Lower lobe of right lung (tissue), 2 donors: ENCODE measurements at regions not wholly inside any gene's neighbourhood (a gene's known extent, or its start where the extent isn't known, plus 50 kb on each side); places are given as distances from the start of the nearest gene placed in this dataset.

Experiments
- ATAC-seq, 2 donors: fragments of 200-7000 bp; cut with Tn5 transposase; one replicate each; pipeline ENCODE4 v1.9.1; 2020 to 2022; ENCODE audit warnings: mild to moderate bottlenecking in 2 of 2, moderate library complexity in 2 of 2
- DNase-seq: peaks from one replicate; pipeline ENCODE4 v3.0.0-alpha.2; 2020
- H3K27ac ChIP-seq: fragments of 200-600 bp; one replicate; pipeline ENCODE4 v1.8.0; 2022
- H3K27me3 ChIP-seq: fragments of 200-600 bp; one replicate; pipeline ENCODE4 v1.8.0; 2022; ENCODE audit warnings: low read depth
- H3K36me3 ChIP-seq: fragments of 200-600 bp; one replicate; pipeline ENCODE4 v1.8.0; 2022; ENCODE audit warnings: mild to moderate bottlenecking
- H3K4me1 ChIP-seq: fragments of 200-600 bp; one replicate; pipeline ENCODE4 v1.8.0; 2022
- H3K4me3 ChIP-seq: fragments of 200-600 bp; one replicate; pipeline ENCODE4 v1.8.0; 2022; ENCODE audit warnings: mild to moderate bottlenecking
- H3K9me3 ChIP-seq: fragments of 200-600 bp; one replicate; pipeline ENCODE4 v1.8.0; 2022
- intact Hi-C: fragments of 100-400 bp; cut with DNase I; formaldehyde crosslinking; loops from one replicate; pipeline ENCODE4 v1.11.0; 2022
- TF ChIP-seq, protein P1 (sequence below): fragments of 200-600 bp; IDR thresholded peaks from one replicate; pipeline ENCODE4 v1.8.0; 2022; ENCODE audit warnings: antibody characterized with exemption, mild to moderate bottlenecking
- donor health status: DM: no; HTN: yes; CAD: no; lungs with severe emphysema.

DNA sequence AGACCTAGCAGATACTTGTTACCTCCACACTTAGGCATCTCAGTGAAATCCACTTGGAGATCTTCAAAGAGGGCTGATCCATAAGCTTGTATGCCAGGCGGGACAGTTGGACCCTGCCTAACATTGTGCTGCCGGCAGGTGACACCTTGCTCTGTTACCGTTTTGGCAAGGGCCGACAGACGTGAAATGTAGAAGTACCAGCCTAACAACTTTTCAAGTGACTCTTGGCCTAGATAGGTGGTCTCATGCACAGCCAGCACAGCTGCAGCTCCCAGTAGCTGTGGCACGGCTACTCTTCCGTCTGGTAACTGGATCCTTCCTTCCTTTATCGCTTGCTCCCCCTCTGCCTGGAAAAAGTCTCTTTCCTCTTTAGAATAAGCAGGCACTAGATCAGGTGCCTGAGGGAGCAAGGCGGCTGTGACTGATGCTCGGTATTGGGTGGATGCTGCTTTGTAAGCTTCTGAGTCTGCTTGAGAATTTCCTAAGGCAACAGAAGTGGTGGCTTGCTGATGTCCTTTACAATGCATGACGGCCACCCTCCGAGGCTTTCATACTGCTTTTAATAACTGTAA lies 713.5 kb downstream of the AMY1C start:
- peaks cover 24% of the 10 kb centered on the region for H3K9me3 ChIP-seq
- H3K4me1 ChIP-seq = no peaks in the 10 kb centered on the region
- DNase-seq (no peak), ATAC-seq (no peak)
- no peak overlapping the region for H3K4me3 ChIP-seq
- intact Hi-C loops = no loop called here
- no peaks in the 10 kb centered on the region for H3K27me3 ChIP-seq
- H3K27ac ChIP-seq = no peak overlapping the region
- TF ChIP-seq, protein P1, sequence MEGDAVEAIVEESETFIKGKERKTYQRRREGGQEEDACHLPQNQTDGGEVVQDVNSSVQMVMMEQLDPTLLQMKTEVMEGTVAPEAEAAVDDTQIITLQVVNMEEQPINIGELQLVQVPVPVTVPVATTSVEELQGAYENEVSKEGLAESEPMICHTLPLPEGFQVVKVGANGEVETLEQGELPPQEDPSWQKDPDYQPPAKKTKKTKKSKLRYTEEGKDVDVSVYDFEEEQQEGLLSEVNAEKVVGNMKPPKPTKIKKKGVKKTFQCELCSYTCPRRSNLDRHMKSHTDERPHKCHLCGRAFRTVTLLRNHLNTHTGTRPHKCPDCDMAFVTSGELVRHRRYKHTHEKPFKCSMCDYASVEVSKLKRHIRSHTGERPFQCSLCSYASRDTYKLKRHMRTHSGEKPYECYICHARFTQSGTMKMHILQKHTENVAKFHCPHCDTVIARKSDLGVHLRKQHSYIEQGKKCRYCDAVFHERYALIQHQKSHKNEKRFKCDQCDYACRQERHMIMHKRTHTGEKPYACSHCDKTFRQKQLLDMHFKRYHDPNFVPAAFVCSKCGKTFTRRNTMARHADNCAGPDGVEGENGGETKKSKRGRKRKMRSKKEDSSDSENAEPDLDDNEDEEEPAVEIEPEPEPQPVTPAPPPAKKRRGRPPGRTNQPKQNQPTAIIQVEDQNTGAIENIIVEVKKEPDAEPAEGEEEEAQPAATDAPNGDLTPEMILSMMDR = no peak
- H3K36me3 ChIP-seq = no peaks in the 10 kb centered on the region

DNA sequence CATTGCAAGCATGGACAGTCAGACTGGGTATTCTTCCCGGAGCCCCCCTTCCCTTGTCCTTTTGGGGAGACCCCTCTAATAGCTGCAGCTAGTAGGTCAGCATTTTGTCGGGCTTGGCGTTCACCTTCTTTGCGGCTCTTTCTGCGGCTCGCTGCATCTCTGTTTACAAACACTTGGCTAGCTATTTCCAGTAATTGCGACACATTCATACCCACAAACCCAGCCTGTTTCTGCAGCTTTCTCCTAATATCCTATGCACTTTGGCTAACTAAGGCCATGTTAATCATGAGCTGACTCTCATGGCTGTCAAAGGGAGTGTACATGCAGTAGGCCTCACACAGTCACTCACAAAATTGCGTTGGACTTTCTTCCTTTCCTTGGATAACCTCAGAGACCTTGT lies 716.4 kb downstream of the AMY1C start:
- no peaks in the 10 kb centered on the region for H3K4me1 ChIP-seq
- intact Hi-C loops = no loop called here
- H3K9me3 ChIP-seq = peaks cover 7% of the 10 kb centered on the region
- H3K4me3 ChIP-seq = no peak overlapping the region
- no peaks in the 10 kb centered on the region for H3K27me3 ChIP-seq
- ATAC-seq = no peak
- no peak overlapping the region for H3K27ac ChIP-seq
- DNase-seq = no peak
- H3K36me3 ChIP-seq = no peaks in the 10 kb centered on the region
- TF ChIP-seq, protein P1 = no peak

DNA sequence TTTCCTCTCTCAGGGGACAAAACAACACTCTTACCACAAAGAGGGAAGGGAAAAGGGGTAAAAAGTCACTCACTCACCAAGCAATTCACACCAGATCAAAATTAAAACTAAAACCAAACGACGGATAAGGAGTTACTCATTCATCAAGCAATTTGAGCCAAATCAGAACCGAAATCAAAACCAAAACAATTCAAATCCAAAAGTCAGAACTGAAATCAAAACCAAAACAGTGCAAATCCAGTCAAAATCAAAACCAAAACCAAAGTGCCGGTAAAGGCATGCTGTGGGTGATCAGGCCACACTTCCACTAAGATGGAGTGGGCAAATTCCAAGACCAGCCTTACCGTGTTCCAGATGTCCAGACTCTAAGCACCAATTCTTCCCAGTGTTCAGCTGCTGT lies 717.9 kb downstream of the AMY1C start:
- ATAC-seq (no peak), DNase-seq (no peak)
- intact Hi-C loops = no loop called here
- no peak overlapping the region for H3K4me3 ChIP-seq
- no peaks in the 10 kb centered on the region for H3K36me3 ChIP-seq
- H3K9me3 ChIP-seq = peaks cover 7% of the 10 kb centered on the region
- no peak overlapping the region for H3K27ac ChIP-seq
- no peaks in the 10 kb centered on the region for H3K4me1 ChIP-seq
- TF ChIP-seq, protein P1 = no peak
- H3K27me3 ChIP-seq = no peaks in the 10 kb centered on the region

DNA sequence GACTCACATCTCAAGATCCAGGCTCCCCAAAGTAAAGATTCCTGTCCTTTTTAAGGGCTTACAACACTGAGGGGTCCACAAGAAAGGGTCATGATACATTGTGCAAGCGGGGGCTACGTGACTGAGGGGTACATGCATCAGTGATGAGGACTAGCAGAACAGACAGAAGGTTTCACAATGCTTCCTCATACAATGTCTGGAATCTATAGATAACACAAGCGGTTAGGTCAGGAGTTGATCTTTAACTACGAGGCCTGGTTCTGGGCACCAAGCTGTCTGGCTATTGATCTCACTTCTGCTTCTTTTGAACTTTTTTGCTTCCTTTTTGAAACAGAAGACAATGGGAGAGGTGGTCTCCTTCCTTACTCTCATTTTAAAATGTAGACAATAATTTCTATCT lies 718.6 kb downstream of the AMY1C start:
- Histone ChIP-seq H3K4me1 (no peaks in the 10 kb centered on the region), H3K36me3 (no peaks in the 10 kb centered on the region), H3K27me3 (no peaks in the 10 kb centered on the region), H3K9me3 (peaks cover 7% of the 10 kb centered on the region), H3K27ac (no peak overlapping the region), H3K4me3 (no peak overlapping the region)
- no peak for DNase-seq
- ATAC-seq = no peak
- intact Hi-C loops = no loop called here
- TF ChIP-seq, protein P1 = no peak

GRCh38 chr1:104476126-104476525 lies 726.4 kb downstream of the AMY1C start:
- Histone ChIP-seq H3K27me3 (no peaks in the 10 kb centered on the region), H3K27ac (no peak overlapping the region), H3K4me3 (no peak overlapping the region), H3K9me3 (no peaks in the 10 kb centered on the region), H3K36me3 (no peaks in the 10 kb centered on the region), H3K4me1 (no peaks in the 10 kb centered on the region)
- TF ChIP-seq, protein P1 = no peak
- ATAC-seq = no peak
- DNase-seq = no peak
- intact Hi-C loops = no loop called here
